GM18505 (cell line): ENCODE measurements at regions not wholly inside any gene's neighbourhood (a gene's known extent, or its start where the extent isn't known, plus 50 kb on each side); places are given as distances from the start of the nearest gene placed in this dataset.

ENCODE experiments used
- ATAC-seq: cut with Tn5 transposase; IDR thresholded peaks from one replicate; pipeline ENCODE4 v1.9.1; 2021; ENCODE audit not compliant: unreplicated experiment
- POLR2A ChIP-seq: IDR thresholded peaks from 4 replicates; pipeline ENCODE4 v1.6.1; 2011; ENCODE audit warnings: borderline replicate concordance; ENCODE audit not compliant: insufficient read depth, insufficient read length; ENCODE audit errors: extremely low read depth

- TF ChIP-seq POLR2A: no peak
- ATAC-seq: no peak
These were observed 99.6 kb upstream of the STT3B start for GRCh38 chr3:31432897-31433678.

- no peak for ATAC-seq
- TF ChIP-seq POLR2A: no peak
These were observed 99.1 kb upstream of the STT3B start for GRCh38 chr3:31433679-31433992.

- no peak for ATAC-seq
- no peak for TF ChIP-seq POLR2A
These were observed 97.9 kb upstream of the STT3B start for GRCh38 chr3:31434819-31435218.

GRCh38 chr3:31436830-31437229 is 95.9 kb upstream of the STT3B start:
- no peak for ATAC-seq
- TF ChIP-seq POLR2A: no peak

GRCh38 chr3:31438742-31439141 is 94.0 kb upstream of the STT3B start:
- TF ChIP-seq POLR2A: no peak
- no peak for ATAC-seq

GRCh38 chr3:31439890-31440750 is 92.6 kb upstream of the STT3B start:
- no peak for TF ChIP-seq POLR2A
- ATAC-seq: no peak

- no peak for TF ChIP-seq POLR2A
- ATAC-seq: no peak
These were observed 91.8 kb upstream of the STT3B start for GRCh38 chr3:31440878-31441277.

GRCh38 chr3:31442755-31443154 is 90.0 kb upstream of the STT3B start:
- ATAC-seq: no peak
- no peak for TF ChIP-seq POLR2A

GRCh38 chr3:31444220-31445142 is 88.2 kb upstream of the STT3B start:
- ATAC-seq: no peak

GRCh38 chr3:31445701-31446100 is 87.0 kb upstream of the STT3B start:
- no peak for TF ChIP-seq POLR2A
- no peak for ATAC-seq

More at GRCh38 chr3:31444220-31445142, 88.2 kb upstream of the STT3B start:
- TF ChIP-seq POLR2A: no peak

GRCh38 chr3:31448035-31448881 is 84.5 kb upstream of the STT3B start:
- TF ChIP-seq POLR2A: no peak
- ATAC-seq: peak; percentile 67

GRCh38 chr3:31448882-31449243 is 83.9 kb upstream of the STT3B start:
- TF ChIP-seq POLR2A: no peak
- peak; percentile 45 for ATAC-seq
